HG03066 (cell line): ENCODE measurements at regions not wholly inside any gene's neighbourhood (a gene's known extent, or its start where the extent isn't known, plus 50 kb on each side); places are given as distances from the start of the nearest gene placed in this dataset.
A peak's percentile ranks its signal among the peaks of the same experiment; 100 is the strongest.
"Not testable (repeated sequence)": the region's sequence is repeated elsewhere in the genome, so short reads cannot be mapped to it uniquely, and the experiment has no call there.

Source experiments
- ATAC-seq: cut with Tn5 transposase; IDR thresholded peaks from one replicate; pipeline ENCODE4 v1.9.1; 2021; ENCODE audit warnings: low read depth; ENCODE audit not compliant: unreplicated experiment

- no peak for ATAC-seq
These were observed 206.9 kb downstream of the RPL10L start for GRCh38 chr14:46444666-46445065.

GRCh38 chr14:46433381-46433780, 218.2 kb downstream of the RPL10L start:
- no peak for ATAC-seq

- ATAC-seq: no peak
These were observed 219.1 kb downstream of the RPL10L start for GRCh38 chr14:46432516-46432915.

- ATAC-seq: no peak
These were observed 234.5 kb downstream of the RPL10L start for GRCh38 chr14:46417066-46417465.

GRCh38 chr14:46404865-46405811, 246.4 kb downstream of the RPL10L start:
- no peak for ATAC-seq

- ATAC-seq: not testable (repeated sequence)
These were observed 249.4 kb downstream of the RPL10L start for GRCh38 chr14:46402001-46402690.

GRCh38 chr14:46401066-46401465, 250.5 kb downstream of the RPL10L start:
- ATAC-seq: no peak

GRCh38 chr14:46399049-46399448, 252.5 kb downstream of the RPL10L start:
- no peak for ATAC-seq

GRCh38 chr14:46384611-46385010, 267.0 kb downstream of the RPL10L start:
- no peak for ATAC-seq

- ATAC-seq: no peak
These were observed 269.9 kb downstream of the RPL10L start for GRCh38 chr14:46381674-46382073.

- no peak for ATAC-seq
These were observed 273.3 kb downstream of the RPL10L start for GRCh38 chr14:46378248-46378647.

- no peak for ATAC-seq
These were observed 274.3 kb downstream of the RPL10L start for GRCh38 chr14:46377305-46377704.

- ATAC-seq: no peak
These were observed 282.2 kb downstream of the RPL10L start for GRCh38 chr14:46369391-46369790.

GRCh38 chr14:46368275-46368674, 283.3 kb downstream of the RPL10L start:
- no peak for ATAC-seq

GRCh38 chr14:46352844-46353243, 298.7 kb downstream of the RPL10L start:
- ATAC-seq: no peak

GRCh38 chr14:46344327-46344937, 307.1 kb downstream of the RPL10L start:
- ATAC-seq: peak; percentile 93

- no peak for ATAC-seq
These were observed 325.8 kb downstream of the RPL10L start for GRCh38 chr14:46325777-46326176.

- no peak for ATAC-seq
These were observed 326.4 kb downstream of the RPL10L start for GRCh38 chr14:46325157-46325556.

- no peak for ATAC-seq
These were observed 328.2 kb downstream of the RPL10L start for GRCh38 chr14:46323404-46323762.

GRCh38 chr14:46322730-46323403, 328.7 kb downstream of the RPL10L start:
- ATAC-seq: no peak

GRCh38 chr14:46322076-46322475, 329.5 kb downstream of the RPL10L start:
- no peak for ATAC-seq
